NT2/D1 (cell line): ENCODE measurements at regions not wholly inside any gene's neighbourhood (a gene's known extent, or its start where the extent isn't known, plus 50 kb on each side); places are given as distances from the start of the nearest gene placed in this dataset.

Experiments
- SUZ12 ChIP-seq: IDR thresholded peaks from 2 replicates; pipeline ENCODE4 v1.6.1; 2011; ENCODE audit not compliant: insufficient read length, insufficient read depth; ENCODE audit errors: extremely low read depth
- YY1 ChIP-seq: IDR thresholded peaks from 2 replicates; pipeline ENCODE4 v1.6.1; 2011; ENCODE audit not compliant: insufficient read length, insufficient read depth

- TF ChIP-seq YY1 (no peak), SUZ12 (no peak)
Measured at GRCh38 chr14:84442521-84442920, 1087.4 kb upstream of the FLRT2 start.
